Right lobe of liver (tissue), 4 donors: ENCODE measurements at regions not wholly inside any gene's neighbourhood (a gene's known extent, or its start where the extent isn't known, plus 50 kb on each side); places are given as distances from the start of the nearest gene placed in this dataset.

ENCODE experiments used
- CTCF ChIP-seq, 4 donors: fragments of 200-600 bp in 3 of 4; fragments of 450-650 bp in 1 of 4; IDR thresholded peaks; one replicate each; pipeline versions ENCODE4 v1.5.1 to v1.8.0; 2016 to 2022; ENCODE audit warnings: antibody characterized with exemption in 4 of 4, mild to moderate bottlenecking in 2 of 4
- POLR2A ChIP-seq: fragments of 450-650 bp; IDR thresholded peaks from one replicate; pipeline ENCODE4 v1.6.1; 2017; ENCODE audit warnings: antibody characterized with exemption, mild to moderate bottlenecking
- donor health status: DM: no; HTN: no; CAD: no.
- donor health status: DM: no; HTN: no; CAD: no.
- donor health status: DM: no; HTN: yes; CAD: no.

- no peak for TF ChIP-seq CTCF (IDR thresholded peaks at IDR 0.05)
- TF ChIP-seq POLR2A = no peak
These were observed 77.9 kb downstream of the LUZP4 start for GRCh38 chrX:115367455-115367854.
